ENCODE measurements at regions not wholly inside any gene's neighbourhood (a gene's known extent, or its start where the extent isn't known, plus 50 kb on each side); places are given as distances from the start of the nearest gene placed in this dataset.
"Not testable (repeated sequence)": the region's sequence is repeated elsewhere in the genome, so short reads cannot be mapped to it uniquely, and the experiment has no call there.

- intact Hi-C loops (cut with DNase I), result no loop called here
- DNase-seq, result no peak
Observed at GRCh38 chr6:163715846-163716245, 301.3 kb downstream of the QKI start.

- peak in 1 of 10 donors; percentile 59 for DNase-seq
- intact Hi-C loops (cut with DNase I), result no loop called here
Observed at GRCh38 chr6:163714179-163714578, 299.7 kb downstream of the QKI start.

GRCh38 chr6:163712981-163713380 lies 298.5 kb downstream of the QKI start:
- intact Hi-C loops (cut with DNase I), result no loop called here
- DNase-seq, result peak in 1 of 10 donors; percentile 86

GRCh38 chr6:163712566-163712961 lies 298.0 kb downstream of the QKI start:
- intact Hi-C loops (cut with DNase I), result no loop called here
- DNase-seq, result peak in 3 of 10 donors; percentile 17 to 85 (median 47)

- intact Hi-C loops (cut with DNase I), result no loop called here
Observed at GRCh38 chr6:163711615-163712565, 297.4 kb downstream of the QKI start.

GRCh38 chr6:163710532-163711470 lies 296.3 kb downstream of the QKI start:
- intact Hi-C loops (cut with DNase I), result no loop called here
- DNase-seq, result peak in 1 of 10 donors; percentile 62

More at GRCh38 chr6:163711615-163712565, 297.4 kb downstream of the QKI start:
- peak; percentile 41 to 93 (median 66) for DNase-seq

- peak in 1 of 10 donors; percentile 75 for DNase-seq
- intact Hi-C loops (cut with DNase I), result no loop called here
Observed at GRCh38 chr6:163709693-163710092, 295.2 kb downstream of the QKI start.

GRCh38 chr6:163709255-163709654 lies 294.7 kb downstream of the QKI start:
- DNase-seq, result peak in 1 of 10 donors; percentile 38
- intact Hi-C loops (cut with DNase I), result no loop called here

- DNase-seq, result no peak
- intact Hi-C loops (cut with DNase I), result no loop called here
Observed at GRCh38 chr6:163708466-163708865, 293.9 kb downstream of the QKI start.

- DNase-seq, result no peak
- intact Hi-C loops (cut with DNase I), result no loop called here
Observed at GRCh38 chr6:163707387-163708355, 293.2 kb downstream of the QKI start.

GRCh38 chr6:163706500-163707087 lies 292.1 kb downstream of the QKI start:
- intact Hi-C loops (cut with DNase I), result no loop called here
- no peak for DNase-seq

GRCh38 chr6:163705923-163706322 lies 291.4 kb downstream of the QKI start:
- intact Hi-C loops (cut with DNase I), result no loop called here
- no peak for DNase-seq

GRCh38 chr6:163702736-163703135 lies 288.2 kb downstream of the QKI start:
- intact Hi-C loops (cut with DNase I), result no loop called here

GRCh38 chr6:163701762-163702161 lies 287.2 kb downstream of the QKI start:
- intact Hi-C loops (cut with DNase I), result no loop called here
- no peak for DNase-seq

More at GRCh38 chr6:163702736-163703135, 288.2 kb downstream of the QKI start:
- no peak for DNase-seq

GRCh38 chr6:163698086-163698485 lies 283.6 kb downstream of the QKI start:
- DNase-seq, result no peak
- intact Hi-C loops (cut with DNase I), result no loop called here

- DNase-seq; intact Hi-C loops (cut with DNase I): not testable (repeated sequence)
Observed at GRCh38 chr6:163696311-163696710, 281.8 kb downstream of the QKI start.

GRCh38 chr6:163695414-163695864 lies 280.9 kb downstream of the QKI start:
- intact Hi-C loops (cut with DNase I), result no loop called here
- no peak for DNase-seq

- intact Hi-C loops (cut with DNase I), result no loop called here
- no peak for DNase-seq
Observed at GRCh38 chr6:163694988-163695398, 280.5 kb downstream of the QKI start.

- intact Hi-C loops (cut with DNase I), result no loop called here
- DNase-seq, result no peak
Observed at GRCh38 chr6:163694072-163694471, 279.6 kb downstream of the QKI start.

Measured in posterior cingulate gyrus (tissue), 11 donors.